CD4-positive, alpha-beta T cell treated with Interleukin-4 for 4 hours (primary cell): ENCODE measurements at regions not wholly inside any gene's neighbourhood (a gene's known extent, or its start where the extent isn't known, plus 50 kb on each side); places are given as distances from the start of the nearest gene placed in this dataset.
"Not testable (repeated sequence)": the region's sequence is repeated elsewhere in the genome, so short reads cannot be mapped to it uniquely, and the experiment has no call there.

Experiments
- DNase-seq: peaks from one replicate; pipeline ENCODE4 v3.0.0-alpha.2; 2020

DNA sequence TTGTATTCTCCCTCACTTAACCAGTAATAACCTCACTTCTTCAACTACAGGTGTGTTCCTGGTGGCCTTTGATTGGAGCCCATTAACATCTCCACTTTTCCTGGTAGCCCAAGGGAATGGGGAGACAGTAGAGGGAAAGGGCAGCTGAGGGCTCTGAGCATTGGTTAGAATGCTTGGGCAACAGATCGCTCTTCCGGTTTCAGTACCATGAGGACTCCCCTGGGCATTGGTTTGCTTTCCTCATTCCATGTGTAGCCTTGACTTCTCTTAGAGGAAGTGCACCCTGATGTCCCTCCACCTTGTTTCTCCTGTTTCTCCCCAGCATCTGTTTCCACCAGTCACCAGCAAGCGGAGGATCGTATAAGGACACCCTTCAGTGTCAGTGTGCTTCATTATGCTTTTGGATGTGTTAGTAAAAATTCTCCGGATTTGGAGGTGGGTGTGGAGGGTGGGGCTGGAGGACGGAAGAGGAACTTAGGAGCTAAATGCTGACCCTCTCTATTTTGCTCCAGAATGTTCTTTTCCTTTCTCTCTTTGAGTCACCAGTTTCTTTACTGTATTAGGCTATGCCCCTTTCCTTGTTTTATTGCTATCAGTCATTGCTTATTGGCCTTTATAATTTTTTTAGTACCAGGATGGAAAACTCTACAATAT, 50.6 kb upstream of the ZNG1B start:
- DNase-seq = not testable (repeated sequence)

DNA sequence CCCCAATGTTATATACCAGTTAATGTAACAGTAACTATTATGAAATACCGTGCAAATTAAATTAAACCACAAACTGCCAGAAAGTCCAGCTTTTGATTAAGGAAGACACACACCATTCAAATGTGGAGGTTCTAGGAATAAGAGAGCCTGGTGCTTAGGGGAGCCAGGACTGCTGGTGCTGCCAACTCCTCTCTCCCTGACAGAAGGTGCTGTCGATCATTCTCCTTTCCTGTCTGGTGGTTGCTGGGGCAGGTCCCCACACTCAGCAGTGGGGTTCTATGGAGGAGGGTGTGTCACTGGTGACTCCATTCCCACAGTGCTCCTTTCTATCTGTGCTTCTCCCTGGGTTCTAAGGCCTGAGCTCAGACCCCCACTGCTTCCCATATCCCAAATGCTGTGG, 57.9 kb upstream of the ZNG1B start:
- DNase-seq = not testable (repeated sequence)

DNA sequence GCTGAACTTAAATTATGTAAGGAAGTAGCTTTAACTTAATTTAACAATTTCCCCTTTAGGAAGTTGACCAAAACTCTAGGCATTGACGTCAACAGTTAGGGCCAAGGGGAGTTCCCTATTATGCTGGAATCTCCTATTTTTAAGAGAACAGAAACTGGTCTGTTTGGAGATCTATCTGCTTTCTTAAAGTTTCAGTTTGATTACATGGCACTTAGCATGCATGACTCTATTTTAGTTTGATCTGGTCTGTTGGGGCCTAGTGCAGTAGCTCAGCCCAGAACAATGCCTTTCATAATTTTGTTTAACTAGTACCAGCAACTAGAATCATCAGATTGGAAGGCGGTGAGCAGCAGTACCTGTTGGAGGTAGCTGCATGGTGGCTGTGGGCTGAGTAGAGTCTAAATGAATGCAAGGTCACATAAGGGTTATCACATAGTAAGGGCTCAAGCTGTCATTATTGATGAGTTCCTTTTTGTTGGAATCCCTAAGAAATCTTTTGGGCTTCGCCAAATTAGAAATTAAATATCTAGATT, 60.5 kb upstream of the ZNG1B start:
- no peak for DNase-seq

DNA sequence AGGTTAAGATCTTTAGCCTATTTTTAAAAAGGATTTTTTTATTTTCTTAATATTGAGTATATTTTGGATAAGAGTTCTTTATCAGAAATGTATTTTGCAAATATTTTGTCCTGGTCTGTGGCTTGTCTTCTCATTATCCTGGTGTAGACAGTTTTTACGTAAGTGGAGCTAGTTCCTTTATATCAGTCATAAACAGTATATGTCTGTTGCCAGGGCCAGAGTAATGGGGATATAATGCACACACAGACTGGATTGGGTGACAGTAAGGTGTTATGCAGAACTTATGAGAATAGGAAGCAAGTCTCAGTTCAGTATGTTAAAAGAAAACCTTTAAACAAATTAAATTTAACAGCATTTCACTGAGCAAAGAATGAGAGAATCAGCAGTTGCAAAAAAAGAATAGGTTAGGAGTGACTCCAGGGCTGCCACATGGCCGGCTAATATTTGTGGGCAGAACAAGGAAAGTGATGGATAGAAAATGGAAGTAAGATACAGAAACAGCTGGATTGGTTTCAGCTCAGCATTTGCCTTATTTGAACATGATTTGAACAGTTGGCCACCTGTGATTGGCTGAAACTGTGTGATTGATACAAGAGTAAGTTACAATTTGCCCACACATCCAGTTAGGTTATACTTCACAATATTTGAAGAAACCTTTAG, 61.1 kb upstream of the ZNG1B start:
- DNase-seq = no peak

DNA sequence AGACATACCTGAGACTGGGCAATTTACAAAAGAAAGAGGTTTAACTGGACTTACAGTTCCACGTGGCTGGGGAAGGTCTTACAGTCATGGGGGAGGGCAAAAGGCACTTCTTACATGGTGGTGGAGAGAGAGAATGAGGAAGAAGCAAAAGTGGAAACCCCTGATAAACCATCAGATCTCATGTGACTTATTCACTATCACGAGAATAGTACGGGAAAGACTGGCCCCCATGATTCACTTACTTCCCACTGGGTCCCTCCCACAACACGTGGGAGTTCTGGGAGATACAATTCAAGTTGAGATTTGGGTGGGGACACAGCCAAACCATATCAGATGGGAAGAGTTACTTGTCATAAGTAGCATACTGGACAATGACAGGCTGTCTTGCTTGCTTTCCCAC, 62.6 kb upstream of the ZNG1B start:
- DNase-seq = not testable (repeated sequence)

DNA sequence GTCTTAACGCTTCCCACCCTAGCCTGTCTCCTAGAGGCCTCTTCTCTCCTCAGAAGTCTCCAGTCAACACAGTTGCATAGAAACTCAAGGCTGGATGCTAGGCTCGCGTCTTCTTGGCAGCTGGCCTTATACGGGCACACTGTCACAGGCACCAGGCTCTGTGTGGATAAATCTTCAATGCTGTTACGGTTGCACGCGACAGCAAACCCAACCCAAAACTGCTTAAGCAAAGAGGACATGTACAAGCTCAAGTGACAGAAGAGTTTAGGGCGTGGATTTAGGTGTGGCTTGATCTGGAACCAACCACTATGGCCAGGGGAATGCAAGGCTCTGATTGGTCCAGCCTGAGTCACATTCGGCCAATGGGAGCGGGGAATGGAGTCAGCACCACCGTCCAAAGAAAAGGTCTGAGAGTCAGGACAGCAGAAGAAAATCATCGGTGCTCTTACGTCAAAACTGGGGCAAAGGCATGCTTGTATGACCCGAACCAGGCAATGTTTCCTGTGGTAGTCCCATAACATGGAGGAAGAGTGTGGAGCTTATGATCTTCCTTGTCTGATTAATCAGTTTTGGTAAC, 65.1 kb upstream of the ZNG1B start:
- not testable (repeated sequence) for DNase-seq

DNA sequence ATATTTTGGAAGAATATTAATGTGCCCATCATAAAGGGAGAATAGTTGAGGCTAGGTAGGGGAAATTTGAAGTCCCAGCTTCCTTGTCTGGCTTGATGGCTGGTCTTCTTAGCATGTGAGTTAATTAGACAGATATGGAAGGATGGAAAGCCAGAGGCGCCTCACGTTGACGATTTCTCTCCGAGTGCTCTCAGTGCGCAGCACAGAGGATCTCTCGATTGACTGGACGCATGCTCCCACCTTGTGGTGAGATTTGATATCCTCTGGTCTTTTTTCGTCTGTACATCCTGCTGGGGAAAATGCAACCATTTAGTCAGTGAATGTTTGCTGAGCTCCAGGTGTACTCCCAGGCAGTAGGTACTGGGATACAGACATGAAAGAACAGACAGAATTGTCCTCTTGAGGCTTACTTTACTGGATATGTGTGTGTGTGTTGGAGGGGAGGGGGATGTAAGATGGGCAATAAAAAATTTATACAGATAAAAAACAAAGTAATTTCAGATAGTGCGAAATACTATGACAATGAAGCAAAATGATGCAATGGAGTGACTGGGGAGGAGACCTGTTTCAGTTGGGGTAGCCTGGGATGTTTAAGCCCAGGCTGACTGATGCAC, 66.9 kb upstream of the ZNG1B start:
- peak; percentile 65 for DNase-seq

DNA sequence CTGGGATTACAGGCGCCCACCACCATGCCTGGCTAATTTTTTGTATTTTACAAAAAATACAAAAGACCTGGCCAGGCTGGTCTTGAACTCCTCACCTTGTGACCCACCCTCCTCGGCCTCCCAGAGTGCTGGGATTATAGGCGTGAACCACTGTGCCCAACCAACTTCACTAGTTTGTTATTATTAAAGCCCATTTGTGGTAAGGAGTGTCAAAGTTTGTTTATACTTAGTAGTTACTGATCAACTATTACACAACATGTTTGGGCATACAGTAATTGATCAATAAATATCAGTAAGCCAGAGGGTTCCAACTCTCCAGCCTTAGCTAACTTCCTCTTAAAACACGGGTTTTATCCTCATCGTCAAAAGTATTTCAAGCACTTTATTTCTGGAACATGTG, 67.5 kb upstream of the ZNG1B start:
- DNase-seq = no peak

DNA sequence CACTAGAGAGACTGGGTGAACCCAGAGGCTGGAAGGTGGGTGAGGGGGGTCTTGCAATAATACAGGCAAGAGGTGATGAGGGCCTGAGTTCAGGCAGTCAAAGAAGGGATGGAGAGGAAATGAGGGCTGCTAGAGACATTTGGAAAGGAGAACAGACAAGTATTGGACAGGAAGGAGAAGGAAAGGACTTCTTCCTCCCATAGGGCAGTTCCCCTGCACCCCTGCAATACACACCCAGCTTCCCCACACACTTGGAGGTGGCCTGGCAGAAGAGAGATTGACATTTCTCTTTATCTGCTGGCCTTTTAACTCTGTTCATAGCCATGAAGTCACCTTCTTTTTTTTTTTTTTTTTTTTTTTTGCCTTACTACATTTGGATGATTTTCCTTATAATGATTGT, 68.9 kb upstream of the ZNG1B start:
- not testable (repeated sequence) for DNase-seq

DNA sequence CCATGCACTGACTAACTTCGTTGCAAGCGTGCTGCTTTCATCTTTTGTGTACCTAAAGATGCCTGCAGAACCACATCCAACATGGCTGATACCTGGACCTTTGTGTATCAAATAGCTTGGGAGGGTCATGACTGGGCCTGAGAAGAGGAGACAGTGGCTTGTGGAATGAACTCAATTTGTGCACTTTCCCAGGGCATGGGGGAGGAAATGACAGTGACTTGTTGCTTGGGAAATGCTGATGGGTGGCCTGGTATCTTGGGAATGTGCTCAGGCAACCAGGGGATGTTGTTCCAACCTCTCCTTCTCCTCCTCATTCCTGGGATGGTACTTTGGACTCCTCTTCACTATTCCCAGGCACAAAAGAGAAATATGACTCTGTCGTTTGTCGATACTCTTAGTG, 70.7 kb upstream of the ZNG1B start:
- not testable (repeated sequence) for DNase-seq

DNA sequence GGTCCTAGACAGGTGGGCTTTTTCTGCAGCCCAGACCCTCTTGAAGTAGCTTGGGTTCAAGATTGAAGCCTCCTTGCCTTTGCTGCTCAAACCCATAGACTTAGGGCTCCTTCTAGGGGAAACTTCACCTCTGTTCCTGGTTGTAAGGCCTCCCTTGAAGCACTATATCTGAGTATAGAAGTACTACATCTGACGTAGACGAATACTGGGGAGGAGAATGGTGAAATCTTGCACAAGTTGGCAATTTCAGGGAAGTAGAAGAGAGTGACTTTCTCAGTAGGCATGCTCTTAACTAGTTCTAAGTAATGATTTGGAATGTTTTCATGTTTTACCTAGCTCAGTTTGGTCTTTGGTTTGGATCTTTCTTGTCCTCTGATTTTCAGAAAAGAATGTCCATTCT, 71.7 kb upstream of the ZNG1B start:
- DNase-seq = not testable (repeated sequence)

DNA sequence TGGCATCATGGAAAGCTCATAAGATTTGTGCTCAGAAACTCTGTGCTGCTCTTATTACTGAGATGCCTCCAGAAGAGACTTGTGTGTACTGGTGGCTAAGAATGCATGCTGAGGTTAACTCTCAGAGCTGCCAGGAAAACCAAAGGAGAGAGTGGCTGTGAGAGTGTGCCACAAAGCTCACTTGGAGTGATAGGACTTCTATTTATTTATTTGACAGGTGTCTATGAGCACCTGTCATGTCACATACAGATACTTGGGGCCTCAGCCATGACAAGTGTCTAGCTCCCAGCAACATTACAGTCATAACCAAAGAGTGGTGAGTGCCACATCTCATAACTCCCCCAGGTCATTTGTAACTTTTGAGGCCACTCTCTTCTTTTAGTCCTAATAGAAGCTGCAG, 72.2 kb upstream of the ZNG1B start:
- DNase-seq = not testable (repeated sequence)

DNA sequence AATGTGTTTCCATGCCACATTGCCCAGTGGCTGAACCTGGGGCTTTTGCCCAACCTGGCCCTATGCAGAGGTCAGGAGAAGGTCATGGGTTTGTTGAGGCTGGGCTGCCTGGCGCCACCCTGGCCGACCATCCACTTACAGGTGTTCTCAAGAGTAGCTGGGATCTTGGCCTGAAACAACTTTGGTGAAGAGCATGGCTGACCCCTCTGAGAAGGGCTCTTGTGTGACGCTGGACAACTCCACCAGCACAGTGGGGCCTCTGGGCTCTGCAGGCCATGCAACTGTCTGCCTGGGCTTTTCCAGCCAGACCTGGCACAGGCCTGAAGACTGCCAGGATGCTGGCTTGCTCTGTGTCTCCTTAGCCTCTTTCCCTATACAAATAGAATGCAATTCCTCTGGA, 76.4 kb upstream of the ZNG1B start:
- DNase-seq = no peak

DNA sequence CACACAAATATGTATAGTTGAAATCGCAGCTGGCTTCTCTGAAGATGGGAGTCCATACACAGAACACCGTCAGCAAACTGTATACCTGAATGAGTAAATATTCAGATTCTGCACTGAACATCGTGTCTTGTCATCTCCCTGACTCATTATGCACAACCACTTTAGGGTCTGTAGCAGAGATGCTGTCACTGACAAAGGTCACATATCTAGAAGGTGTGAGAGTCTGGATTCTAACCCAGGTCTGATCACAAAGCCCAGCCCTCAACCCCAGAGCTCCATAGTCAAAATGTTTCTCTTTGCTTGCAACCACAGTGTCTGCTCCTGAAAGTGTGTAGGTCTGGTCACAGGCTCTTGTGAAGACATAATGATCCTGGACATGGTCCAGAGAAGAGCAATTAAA, 78.3 kb upstream of the PAX8 start:
- no peak for DNase-seq

DNA sequence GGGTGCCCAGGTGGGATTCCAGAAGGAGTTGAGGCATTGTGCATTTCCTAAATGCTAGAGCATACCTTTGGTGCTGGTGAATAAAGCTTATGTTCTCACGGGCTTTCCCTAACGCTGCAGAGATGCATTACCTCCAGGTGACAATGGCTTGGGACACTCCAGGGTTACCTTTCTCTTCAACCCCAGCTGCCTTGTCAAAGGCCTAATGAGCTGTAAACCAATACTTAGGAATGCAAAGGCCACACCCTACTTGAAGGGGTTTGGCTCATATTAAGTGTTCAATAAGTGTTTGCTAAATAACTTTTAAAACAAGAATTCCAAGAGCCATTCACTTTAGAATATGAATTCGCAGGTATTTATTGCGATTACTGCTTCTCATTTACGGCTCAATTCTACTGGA, 77.6 kb upstream of the PAX8 start:
- not testable (repeated sequence) for DNase-seq

DNA sequence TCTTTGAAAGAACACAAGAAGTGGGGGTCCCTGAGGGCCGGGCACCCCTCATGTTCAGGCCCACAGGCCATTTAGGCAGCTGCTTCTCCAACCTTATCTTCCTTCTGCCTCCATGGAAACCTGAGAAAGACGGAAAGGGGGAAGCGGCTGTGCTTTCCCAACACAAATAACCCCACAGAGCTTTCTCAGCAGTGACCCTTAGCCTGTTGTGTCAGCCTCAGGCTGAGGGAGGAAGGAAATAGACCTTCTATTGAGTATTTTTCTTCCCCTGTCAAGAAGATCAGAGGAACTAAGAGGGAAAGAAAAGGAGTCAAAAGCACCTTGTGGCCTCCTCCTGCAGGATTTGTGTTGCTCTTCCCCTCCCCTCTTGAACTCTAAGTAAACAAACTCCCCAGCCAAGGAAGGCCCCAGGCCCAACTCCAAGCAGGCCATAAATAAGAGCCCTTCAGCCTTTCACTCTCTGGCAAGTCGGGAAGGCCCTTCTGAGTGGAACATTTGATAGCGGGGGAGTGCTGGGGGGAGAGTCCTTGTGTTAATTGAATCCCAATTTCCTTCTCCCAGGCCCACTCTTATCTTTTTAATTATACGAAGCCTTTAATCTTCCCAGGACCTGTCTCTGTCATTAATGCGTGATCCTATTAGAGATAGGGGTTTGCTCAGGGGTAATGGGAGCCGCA, 76.8 kb upstream of the PAX8 start:
- DNase-seq = not testable (repeated sequence)

DNA sequence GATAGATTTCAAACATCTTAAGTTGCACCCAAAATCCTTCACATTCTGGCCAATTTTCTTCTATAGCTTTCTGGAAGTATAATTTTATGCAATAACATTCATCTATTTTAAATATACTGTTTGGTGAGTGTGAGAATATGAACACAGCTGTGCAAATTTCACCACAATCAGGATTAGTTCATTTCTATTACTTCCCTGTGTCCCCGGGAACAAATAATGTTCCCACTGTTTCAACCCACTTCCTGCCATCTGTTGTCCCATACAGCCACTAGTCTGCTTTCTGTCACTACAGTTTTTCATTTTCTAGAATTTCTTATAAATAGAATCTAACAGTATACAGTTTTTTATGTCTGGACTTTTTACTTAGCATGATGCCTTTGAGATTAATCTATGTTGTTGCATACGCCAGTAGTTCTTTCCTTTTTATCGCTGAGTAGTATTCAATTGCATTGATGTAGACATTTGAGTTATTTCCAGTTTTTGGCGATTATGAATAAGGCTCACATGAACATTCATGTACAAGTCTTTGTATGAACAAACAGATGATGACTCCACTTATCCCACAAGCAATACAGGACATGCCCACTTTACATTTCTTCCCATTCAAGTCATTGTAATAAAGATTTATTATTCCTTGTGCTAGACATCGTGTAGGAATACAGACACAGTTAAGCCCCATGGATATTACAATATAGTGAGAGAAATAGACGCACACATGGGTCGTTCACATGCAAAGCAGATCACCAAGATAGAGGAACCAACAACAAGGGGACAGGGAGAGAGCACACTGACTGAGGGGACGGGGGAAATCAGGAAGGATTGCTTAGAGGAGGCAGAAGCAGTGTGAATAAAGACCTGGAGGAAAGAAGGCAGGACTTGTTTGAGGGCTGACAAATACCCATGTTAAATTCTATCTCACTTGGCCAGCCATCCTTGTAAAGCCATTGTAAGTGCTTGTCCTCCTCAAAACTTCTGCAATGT, 72.9 kb upstream of the PAX8 start:
- DNase-seq = no peak

DNA sequence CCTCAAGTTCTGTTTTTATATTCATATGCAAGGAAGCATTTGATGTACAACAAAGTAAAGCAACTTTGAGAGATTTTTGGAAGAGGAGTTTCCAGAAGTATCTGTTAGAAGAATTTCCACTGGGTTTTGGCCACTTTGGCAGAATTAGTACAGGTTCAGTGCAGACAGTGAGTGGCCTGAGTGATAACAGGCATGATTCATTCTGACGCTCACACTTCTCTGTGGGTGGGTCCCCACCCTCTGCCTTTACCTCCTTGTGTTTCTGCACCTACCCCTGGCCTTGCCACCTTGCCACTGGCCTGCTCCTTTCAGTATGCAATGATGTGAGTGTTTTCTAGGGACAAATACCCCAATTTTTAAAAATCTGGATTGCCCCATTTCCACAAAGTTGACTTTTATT, 65.1 kb upstream of the PAX8 start:
- not testable (repeated sequence) for DNase-seq

DNA sequence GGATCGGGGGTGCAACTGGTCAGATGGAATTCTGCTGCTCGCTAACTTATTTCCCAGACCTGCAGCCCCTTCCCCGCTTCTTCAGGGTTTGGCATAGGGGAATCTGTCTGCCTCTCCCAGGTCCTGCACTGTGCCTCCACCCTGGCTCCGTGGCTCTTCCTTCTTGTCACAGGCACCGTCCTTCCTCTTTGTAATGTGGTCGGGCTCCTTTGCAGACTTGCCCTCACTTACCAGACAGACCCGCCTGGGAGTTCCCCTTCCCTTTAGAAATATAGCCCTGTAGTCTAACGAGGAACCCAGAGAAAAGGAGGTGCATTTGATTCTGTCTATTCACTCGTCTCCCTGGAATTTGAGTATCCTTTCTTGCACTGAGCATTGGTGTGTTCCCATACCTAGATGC, 63.9 kb upstream of the PAX8 start:
- peak; percentile 2 for DNase-seq

DNA sequence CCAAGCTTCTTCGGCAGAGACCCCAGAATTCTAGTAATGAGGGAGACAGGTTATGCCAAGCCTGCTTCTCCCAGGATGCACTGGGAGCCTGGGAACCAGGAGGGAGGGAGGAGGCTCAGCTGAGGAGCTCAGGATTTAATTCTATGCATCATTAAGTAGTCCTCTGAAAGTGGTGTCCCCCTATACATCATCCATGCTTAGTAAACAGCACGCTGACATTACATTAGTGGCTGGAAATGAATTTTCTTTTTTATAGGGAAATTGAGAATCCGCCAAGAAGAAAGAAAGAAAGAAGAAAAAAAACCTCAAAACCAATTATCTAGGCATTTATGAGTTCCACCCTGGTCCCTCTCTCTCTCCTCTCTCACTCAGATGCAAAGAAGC, 63.1 kb upstream of the PAX8 start:
- DNase-seq = not testable (repeated sequence)

DNA sequence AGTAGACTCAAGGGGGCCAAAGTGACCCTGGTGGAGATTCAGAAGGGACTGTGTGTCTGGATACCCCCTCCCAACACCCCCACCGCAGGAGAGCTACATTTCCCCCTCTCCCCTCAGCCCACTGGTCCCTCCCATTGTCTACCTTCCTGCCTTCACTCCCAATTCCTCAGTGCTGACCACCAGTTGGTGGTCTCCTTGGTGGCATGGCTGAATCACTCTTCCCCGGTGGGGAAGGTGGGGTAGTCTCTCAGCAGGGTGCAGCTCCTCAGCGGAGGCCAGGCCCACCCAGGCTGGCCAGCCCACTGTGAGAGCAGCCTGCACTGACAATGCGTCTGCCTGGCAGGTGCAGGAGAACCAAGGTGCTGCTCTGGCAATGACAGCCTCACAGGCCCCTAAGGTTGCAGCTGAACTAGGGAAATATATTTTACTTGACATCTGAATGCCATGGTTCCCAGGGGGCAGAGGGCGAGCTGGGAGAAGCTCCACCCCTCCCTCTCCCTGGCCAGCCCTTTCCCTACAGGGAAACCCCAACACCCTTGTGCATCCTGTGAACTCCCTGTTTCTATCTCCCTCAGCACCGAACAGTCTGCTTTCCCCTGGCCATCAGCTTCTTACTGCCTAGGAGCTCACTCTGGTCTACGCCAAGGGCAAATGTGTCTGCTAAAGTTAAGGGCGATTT, 62.6 kb upstream of the PAX8 start:
- no peak for DNase-seq
